ENCODE measurements at regions not wholly inside any gene's neighbourhood (a gene's known extent, or its start where the extent isn't known, plus 50 kb on each side); places are given as distances from the start of the nearest gene placed in this dataset.

DNA sequence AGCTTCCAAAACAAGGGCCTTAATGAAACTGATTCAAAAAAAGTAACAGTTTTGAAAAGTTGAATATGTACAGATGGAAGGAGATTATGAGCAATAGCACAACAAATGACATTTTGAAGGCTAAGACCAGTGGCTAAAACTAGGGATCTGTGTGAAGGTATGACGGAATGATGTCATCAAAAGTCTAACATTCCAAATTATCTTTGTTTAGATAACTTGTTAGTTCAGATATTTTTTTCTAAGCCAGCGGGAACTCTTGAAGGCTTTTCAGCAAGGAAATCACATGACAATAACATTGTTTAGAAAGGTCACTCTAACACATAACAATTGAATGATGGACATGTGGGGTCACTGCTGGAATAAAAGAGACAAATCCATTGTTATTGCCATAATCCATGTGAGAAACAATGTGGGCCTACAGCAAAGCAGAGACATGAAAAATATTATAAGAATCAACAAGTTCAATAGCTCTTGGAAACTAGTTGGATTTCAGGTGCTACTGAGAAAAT is 260.5 kb downstream of the CASP12 start:
- Histone ChIP-seq H3K4me1 (ENCODE audit: control insufficient read depth, insufficient read depth, low read length) (no peaks in the 10 kb centered on the region), H3K36me3 (ENCODE audit: control insufficient read depth in 2 of 2, insufficient read depth in 1 of 2, low read length in 2 of 2) (no peaks in the 10 kb centered on the region), H3K4me3 (ENCODE audit: low read depth, low read length) (no peak overlapping the region), H3K9me3 (ENCODE audit: control insufficient read depth, insufficient read depth, low read depth, low read length) (no peaks in the 10 kb centered on the region), H3K27ac (ENCODE audit: extremely low read depth, low read depth, low read length) (no peak overlapping the region)
- ChIA-PET POLR2A (no interaction called here), CTCF (interaction anchor here (0.8 to 1.2 kb wide), 2 partner anchors 10 to 1225 kb away, joined by 3 read pairs; no protein-coding TSS in a partner anchor)
- TF ChIP-seq, protein P1, sequence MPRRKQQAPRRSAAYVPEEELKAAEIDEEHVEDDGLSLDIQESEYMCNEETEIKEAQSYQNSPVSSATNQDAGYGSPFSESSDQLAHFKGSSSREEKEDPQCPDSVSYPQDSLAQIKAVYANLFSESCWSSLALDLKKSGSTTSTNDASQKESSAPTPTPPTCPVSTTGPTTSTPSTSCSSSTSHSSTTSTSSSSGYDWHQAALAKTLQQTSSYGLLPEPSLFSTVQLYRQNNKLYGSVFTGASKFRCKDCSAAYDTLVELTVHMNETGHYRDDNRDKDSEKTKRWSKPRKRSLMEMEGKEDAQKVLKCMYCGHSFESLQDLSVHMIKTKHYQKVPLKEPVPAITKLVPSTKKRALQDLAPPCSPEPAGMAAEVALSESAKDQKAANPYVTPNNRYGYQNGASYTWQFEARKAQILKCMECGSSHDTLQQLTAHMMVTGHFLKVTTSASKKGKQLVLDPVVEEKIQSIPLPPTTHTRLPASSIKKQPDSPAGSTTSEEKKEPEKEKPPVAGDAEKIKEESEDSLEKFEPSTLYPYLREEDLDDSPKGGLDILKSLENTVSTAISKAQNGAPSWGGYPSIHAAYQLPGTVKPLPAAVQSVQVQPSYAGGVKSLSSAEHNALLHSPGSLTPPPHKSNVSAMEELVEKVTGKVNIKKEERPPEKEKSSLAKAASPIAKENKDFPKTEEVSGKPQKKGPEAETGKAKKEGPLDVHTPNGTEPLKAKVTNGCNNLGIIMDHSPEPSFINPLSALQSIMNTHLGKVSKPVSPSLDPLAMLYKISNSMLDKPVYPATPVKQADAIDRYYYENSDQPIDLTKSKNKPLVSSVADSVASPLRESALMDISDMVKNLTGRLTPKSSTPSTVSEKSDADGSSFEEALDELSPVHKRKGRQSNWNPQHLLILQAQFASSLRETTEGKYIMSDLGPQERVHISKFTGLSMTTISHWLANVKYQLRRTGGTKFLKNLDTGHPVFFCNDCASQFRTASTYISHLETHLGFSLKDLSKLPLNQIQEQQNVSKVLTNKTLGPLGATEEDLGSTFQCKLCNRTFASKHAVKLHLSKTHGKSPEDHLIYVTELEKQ (tag by site-specific recombination; IDR thresholded peaks at IDR 0.05; ENCODE audit: borderline replicate concordance) = no peak
- TF ChIP-seq ZNF514 (tag by site-specific recombination; IDR thresholded peaks at IDR 0.05) (no peak), ZBTB1 (tag by site-specific recombination; IDR thresholded peaks at IDR 0.05) (no peak)
- TF ChIP-seq, protein P2, sequence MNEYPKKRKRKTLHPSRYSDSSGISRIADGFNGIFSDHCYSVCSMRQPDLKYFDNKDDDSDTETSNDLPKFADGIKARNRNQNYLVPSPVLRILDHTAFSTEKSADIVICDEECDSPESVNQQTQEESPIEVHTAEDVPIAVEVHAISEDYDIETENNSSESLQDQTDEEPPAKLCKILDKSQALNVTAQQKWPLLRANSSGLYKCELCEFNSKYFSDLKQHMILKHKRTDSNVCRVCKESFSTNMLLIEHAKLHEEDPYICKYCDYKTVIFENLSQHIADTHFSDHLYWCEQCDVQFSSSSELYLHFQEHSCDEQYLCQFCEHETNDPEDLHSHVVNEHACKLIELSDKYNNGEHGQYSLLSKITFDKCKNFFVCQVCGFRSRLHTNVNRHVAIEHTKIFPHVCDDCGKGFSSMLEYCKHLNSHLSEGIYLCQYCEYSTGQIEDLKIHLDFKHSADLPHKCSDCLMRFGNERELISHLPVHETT (tag by site-specific recombination; IDR thresholded peaks at IDR 0.05) = no peak

DNA sequence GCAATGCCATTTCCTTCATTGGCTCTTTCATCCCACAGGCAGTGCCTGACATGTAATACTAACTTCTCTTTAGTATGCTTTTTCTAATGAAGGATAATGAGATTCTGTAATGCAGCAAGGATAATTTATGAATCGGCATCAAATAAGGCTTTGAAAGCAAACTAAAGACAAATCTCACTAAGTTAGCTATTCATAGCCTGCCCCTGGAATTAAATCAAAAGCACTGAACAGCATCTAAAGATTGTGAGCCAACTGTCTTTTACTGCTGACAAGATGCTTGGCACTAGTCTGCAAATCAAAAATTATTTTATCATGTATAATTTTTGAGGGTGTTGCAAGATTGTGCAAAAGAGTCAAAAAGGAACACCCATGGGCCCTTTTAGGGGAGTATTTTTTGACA is 265.0 kb downstream of the CASP12 start:
- CTCF ChIA-PET = no interaction called here
- TF ChIP-seq ZNF76 (tag by site-specific recombination; IDR thresholded peaks at IDR 0.05; ENCODE audit: borderline replicate concordance, low read depth) (no peak), ZNF112 (tag by site-specific recombination; IDR thresholded peaks at IDR 0.05) (no peak), ZFP37 (tag by site-specific recombination; IDR thresholded peaks at IDR 0.05) (no peak), ZNF416 (tag by site-specific recombination; IDR thresholded peaks at IDR 0.05) (no peak), ZNF221 (tag by site-specific recombination; IDR thresholded peaks at IDR 0.05; ENCODE audit: borderline replicate concordance) (no peak), ZBTB8A (tag by site-specific recombination; IDR thresholded peaks at IDR 0.05) (no peak), ZBTB48 (tag by site-specific recombination; IDR thresholded peaks at IDR 0.05) (no peak), ZEB2 (tag by site-specific recombination; IDR thresholded peaks at IDR 0.05) (no peak), SCRT2 (tag by site-specific recombination; IDR thresholded peaks at IDR 0.05) (no peak)
- TF ChIP-seq, protein P3, sequence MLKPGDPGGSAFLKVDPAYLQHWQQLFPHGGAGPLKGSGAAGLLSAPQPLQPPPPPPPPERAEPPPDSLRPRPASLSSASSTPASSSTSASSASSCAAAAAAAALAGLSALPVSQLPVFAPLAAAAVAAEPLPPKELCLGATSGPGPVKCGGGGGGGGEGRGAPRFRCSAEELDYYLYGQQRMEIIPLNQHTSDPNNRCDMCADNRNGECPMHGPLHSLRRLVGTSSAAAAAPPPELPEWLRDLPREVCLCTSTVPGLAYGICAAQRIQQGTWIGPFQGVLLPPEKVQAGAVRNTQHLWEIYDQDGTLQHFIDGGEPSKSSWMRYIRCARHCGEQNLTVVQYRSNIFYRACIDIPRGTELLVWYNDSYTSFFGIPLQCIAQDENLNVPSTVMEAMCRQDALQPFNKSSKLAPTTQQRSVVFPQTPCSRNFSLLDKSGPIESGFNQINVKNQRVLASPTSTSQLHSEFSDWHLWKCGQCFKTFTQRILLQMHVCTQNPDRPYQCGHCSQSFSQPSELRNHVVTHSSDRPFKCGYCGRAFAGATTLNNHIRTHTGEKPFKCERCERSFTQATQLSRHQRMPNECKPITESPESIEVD (tag by site-specific recombination; IDR thresholded peaks at IDR 0.05) = no peak
- TF ChIP-seq, protein P4, sequence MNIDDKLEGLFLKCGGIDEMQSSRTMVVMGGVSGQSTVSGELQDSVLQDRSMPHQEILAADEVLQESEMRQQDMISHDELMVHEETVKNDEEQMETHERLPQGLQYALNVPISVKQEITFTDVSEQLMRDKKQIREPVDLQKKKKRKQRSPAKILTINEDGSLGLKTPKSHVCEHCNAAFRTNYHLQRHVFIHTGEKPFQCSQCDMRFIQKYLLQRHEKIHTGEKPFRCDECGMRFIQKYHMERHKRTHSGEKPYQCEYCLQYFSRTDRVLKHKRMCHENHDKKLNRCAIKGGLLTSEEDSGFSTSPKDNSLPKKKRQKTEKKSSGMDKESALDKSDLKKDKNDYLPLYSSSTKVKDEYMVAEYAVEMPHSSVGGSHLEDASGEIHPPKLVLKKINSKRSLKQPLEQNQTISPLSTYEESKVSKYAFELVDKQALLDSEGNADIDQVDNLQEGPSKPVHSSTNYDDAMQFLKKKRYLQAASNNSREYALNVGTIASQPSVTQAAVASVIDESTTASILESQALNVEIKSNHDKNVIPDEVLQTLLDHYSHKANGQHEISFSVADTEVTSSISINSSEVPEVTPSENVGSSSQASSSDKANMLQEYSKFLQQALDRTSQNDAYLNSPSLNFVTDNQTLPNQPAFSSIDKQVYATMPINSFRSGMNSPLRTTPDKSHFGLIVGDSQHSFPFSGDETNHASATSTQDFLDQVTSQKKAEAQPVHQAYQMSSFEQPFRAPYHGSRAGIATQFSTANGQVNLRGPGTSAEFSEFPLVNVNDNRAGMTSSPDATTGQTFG (tag by site-specific recombination; IDR thresholded peaks at IDR 0.05; ENCODE audit: borderline replicate concordance) = no peak
- TF ChIP-seq, protein P2 (tag by site-specific recombination; IDR thresholded peaks at IDR 0.05) = no peak

More for the DNA sequence above, 265.0 kb downstream of the CASP12 start:
- Histone ChIP-seq H3K9me3 (ENCODE audit: control insufficient read depth, insufficient read depth, low read depth, low read length) (no peaks in the 10 kb centered on the region), H3K4me3 (ENCODE audit: low read depth, low read length) (no peak overlapping the region), H3K4me1 (ENCODE audit: control insufficient read depth, insufficient read depth, low read length) (no peaks in the 10 kb centered on the region), H3K36me3 (ENCODE audit: control insufficient read depth in 2 of 2, insufficient read depth in 1 of 2, low read length in 2 of 2) (no peaks in the 10 kb centered on the region), H3K27ac (ENCODE audit: extremely low read depth, low read depth, low read length) (no peak overlapping the region)
- POLR2A ChIA-PET = no interaction called here

Data from HEK293 (cell line).